HUES64 (cell line): ENCODE measurements at regions not wholly inside any gene's neighbourhood (a gene's known extent, or its start where the extent isn't known, plus 50 kb on each side); places are given as distances from the start of the nearest gene placed in this dataset.

Experiments
- H3K27ac ChIP-seq: 2 replicates; pipeline ENCODE4 v1.7.0; 2013; ENCODE audit warnings: low read depth, low read length, inconsistent platforms
- H3K27me3 ChIP-seq: 2 replicates; pipeline ENCODE4 v1.6.1; 2013; ENCODE audit warnings: mild to moderate bottlenecking, low read length; ENCODE audit not compliant: insufficient read depth
- H3K36me3 ChIP-seq: 2 replicates; pipeline ENCODE4 v1.6.1; 2013; ENCODE audit warnings: mild to moderate bottlenecking, low read length; ENCODE audit not compliant: insufficient read depth
- H3K4me1 ChIP-seq: 2 replicates; pipeline ENCODE4 v1.6.1; 2013; ENCODE audit warnings: mild to moderate bottlenecking, low read length, moderate library complexity; ENCODE audit not compliant: insufficient read depth
- H3K4me3 ChIP-seq: 2 replicates; pipeline ENCODE4 v1.5.1; 2013; ENCODE audit warnings: mild to moderate bottlenecking, low read length, moderate library complexity
- H3K9ac ChIP-seq: 2 replicates; pipeline ENCODE4 v1.6.1; 2013; ENCODE audit warnings: mild to moderate bottlenecking, low read depth, low read length
- H3K9me3 ChIP-seq: 2 replicates; pipeline ENCODE4 v1.6.1; 2013; ENCODE audit warnings: low read depth, low read length; ENCODE audit not compliant: insufficient read depth
- WGBS: fragments of 150-250, 120-280 bp; methylation state at CpG from one replicate; pipeline ENCODE4 v1.1.7; 2013; ENCODE audit warnings: missing lambda C conversion rate; 5-methylcytosine and 5-hydroxymethylcytosine counted together

- H3K27me3 ChIP-seq: no peaks in the 10 kb centered on the region
- no peaks in the 10 kb centered on the region for H3K36me3 ChIP-seq
- H3K9ac ChIP-seq: no peak overlapping the region
- 91% methylated on average over 9 of the region's 9 CpGs for WGBS
- H3K4me1 ChIP-seq: no peaks in the 10 kb centered on the region
- no peak overlapping the region for H3K4me3 ChIP-seq
- H3K9me3 ChIP-seq: no peaks in the 10 kb centered on the region
- H3K27ac ChIP-seq: no peak overlapping the region
Observed at GRCh38 chr15:61798631-61799030, 261.6 kb downstream of the VPS13C start.

GRCh38 chr15:61796056-61796455, 264.2 kb downstream of the VPS13C start:
- Histone ChIP-seq H3K27me3 (no peaks in the 10 kb centered on the region), H3K4me1 (no peaks in the 10 kb centered on the region), H3K27ac (no peak overlapping the region), H3K4me3 (no peak overlapping the region), H3K36me3 (no peaks in the 10 kb centered on the region), H3K9me3 (no peaks in the 10 kb centered on the region), H3K9ac (no peak overlapping the region)
- WGBS: 95% methylated on average over 3 of the region's 3 CpGs

DNA sequence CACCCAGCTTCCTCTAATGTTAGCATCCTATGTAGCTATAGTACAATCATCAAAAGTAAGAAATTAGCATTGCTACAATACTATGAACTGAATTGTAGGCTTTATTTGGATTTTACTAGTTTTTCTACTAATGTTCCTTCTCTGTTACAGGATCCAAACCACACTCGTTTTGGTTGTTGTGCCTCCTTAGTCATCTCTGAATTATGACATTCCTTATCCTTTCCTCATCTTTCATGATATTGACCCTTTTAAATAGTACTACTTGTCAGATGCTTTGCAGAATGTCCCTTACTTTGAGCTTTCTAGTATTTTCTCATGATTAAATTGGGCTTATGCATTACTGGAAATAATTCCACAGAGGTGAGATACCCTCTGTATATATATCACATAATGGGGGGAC, 265.4 kb downstream of the VPS13C start:
- H3K9ac ChIP-seq: no peak overlapping the region
- 85% methylated on average over 1 of the region's 1 CpG for WGBS
- H3K27me3 ChIP-seq: no peaks in the 10 kb centered on the region
- H3K27ac ChIP-seq: no peak overlapping the region
- no peak overlapping the region for H3K4me3 ChIP-seq
- no peaks in the 10 kb centered on the region for H3K36me3 ChIP-seq
- no peaks in the 10 kb centered on the region for H3K9me3 ChIP-seq
- no peaks in the 10 kb centered on the region for H3K4me1 ChIP-seq

GRCh38 chr15:61794276-61794675, 266.0 kb downstream of the VPS13C start:
- no peaks in the 10 kb centered on the region for H3K27me3 ChIP-seq
- no peak overlapping the region for H3K27ac ChIP-seq
- H3K4me3 ChIP-seq: no peak overlapping the region
- H3K9me3 ChIP-seq: no peaks in the 10 kb centered on the region
- WGBS: 80% methylated on average over 1 of the region's 1 CpG
- no peaks in the 10 kb centered on the region for H3K36me3 ChIP-seq
- H3K4me1 ChIP-seq: no peaks in the 10 kb centered on the region
- no peak overlapping the region for H3K9ac ChIP-seq

DNA sequence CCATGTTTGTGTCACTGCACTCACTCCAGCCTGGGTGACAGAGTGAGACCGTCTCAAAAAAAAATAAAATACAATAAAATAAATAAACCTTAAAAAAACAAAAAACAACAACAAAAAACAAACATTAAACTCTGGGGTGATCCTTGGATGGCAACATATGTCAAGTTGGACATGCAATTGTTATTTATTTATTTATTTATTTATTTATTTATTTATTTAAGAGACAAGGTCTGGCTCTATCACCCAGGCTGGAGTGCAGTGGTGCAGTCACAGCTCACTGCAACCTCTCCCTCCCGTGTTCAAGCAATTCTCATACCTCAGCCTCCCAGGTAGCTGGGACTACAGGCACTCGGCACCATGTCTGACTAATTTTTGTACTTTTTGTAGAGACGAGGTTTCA, 275.5 kb downstream of the VPS13C start:
- H3K9me3 ChIP-seq: no peaks in the 10 kb centered on the region
- no peaks in the 10 kb centered on the region for H3K4me1 ChIP-seq
- 92% methylated on average over 4 of the region's 4 CpGs for WGBS
- no peak overlapping the region for H3K4me3 ChIP-seq
- no peak overlapping the region for H3K27ac ChIP-seq
- H3K36me3 ChIP-seq: no peaks in the 10 kb centered on the region
- no peak overlapping the region for H3K9ac ChIP-seq
- H3K27me3 ChIP-seq: no peaks in the 10 kb centered on the region

- Histone ChIP-seq H3K27ac (no peak overlapping the region), H3K4me1 (no peaks in the 10 kb centered on the region), H3K4me3 (no peak overlapping the region), H3K9ac (no peak overlapping the region), H3K9me3 (no peaks in the 10 kb centered on the region), H3K36me3 (no peaks in the 10 kb centered on the region), H3K27me3 (no peaks in the 10 kb centered on the region)
- WGBS: 90% methylated on average over 8 of the region's 8 CpGs
Observed at GRCh38 chr15:61780278-61780980, 279.8 kb downstream of the VPS13C start.

GRCh38 chr15:61777689-61778088, 282.6 kb downstream of the VPS13C start:
- H3K9me3 ChIP-seq: no peaks in the 10 kb centered on the region
- no peak overlapping the region for H3K27ac ChIP-seq
- H3K4me3 ChIP-seq: no peak overlapping the region
- no peaks in the 10 kb centered on the region for H3K36me3 ChIP-seq
- H3K9ac ChIP-seq: no peak overlapping the region
- 87% methylated on average over 4 of the region's 4 CpGs for WGBS
- no peaks in the 10 kb centered on the region for H3K27me3 ChIP-seq
- H3K4me1 ChIP-seq: no peaks in the 10 kb centered on the region

DNA sequence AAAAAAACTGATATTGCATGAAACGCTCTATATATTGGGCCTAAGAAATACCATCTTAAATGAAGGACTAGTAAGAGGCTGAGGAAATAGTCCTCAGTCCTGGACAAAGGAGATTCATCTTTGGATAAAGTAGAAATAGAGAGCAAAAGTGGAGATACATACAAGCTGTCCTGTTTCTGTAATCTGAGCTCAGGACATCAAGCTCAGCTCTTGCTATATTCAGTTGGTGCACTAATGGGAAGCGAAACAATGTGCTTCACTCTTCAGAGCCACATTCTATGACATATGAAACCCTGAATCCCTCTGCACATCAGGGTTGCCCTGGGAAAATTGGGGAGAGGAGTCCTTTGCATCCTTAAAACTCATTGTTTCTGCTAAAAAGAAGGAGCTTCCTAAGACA, 290.7 kb downstream of the VPS13C start:
- Histone ChIP-seq H3K9me3 (no peaks in the 10 kb centered on the region), H3K27ac (no peak overlapping the region), H3K9ac (no peak overlapping the region), H3K4me3 (no peak overlapping the region), H3K36me3 (no peaks in the 10 kb centered on the region), H3K4me1 (peaks cover 10% of the 10 kb centered on the region), H3K27me3 (no peaks in the 10 kb centered on the region)
- WGBS: 96% methylated on average over 2 of the region's 2 CpGs

GRCh38 chr15:61768131-61768530, 292.1 kb downstream of the VPS13C start:
- Histone ChIP-seq H3K36me3 (no peaks in the 10 kb centered on the region), H3K4me1 (peaks cover 15% of the 10 kb centered on the region), H3K9me3 (no peaks in the 10 kb centered on the region), H3K4me3 (no peak overlapping the region), H3K9ac (no peak overlapping the region), H3K27ac (no peak overlapping the region), H3K27me3 (no peaks in the 10 kb centered on the region)
- 100% methylated on average over 1 of the region's 2 CpGs for WGBS

GRCh38 chr15:61764981-61765380, 295.3 kb downstream of the VPS13C start:
- Histone ChIP-seq H3K4me1 (peaks cover 15% of the 10 kb centered on the region), H3K9me3 (no peaks in the 10 kb centered on the region), H3K4me3 (no peak overlapping the region), H3K27ac (no peak overlapping the region), H3K36me3 (no peaks in the 10 kb centered on the region), H3K9ac (no peak overlapping the region), H3K27me3 (no peaks in the 10 kb centered on the region)
- 85% methylated on average over 6 of the region's 6 CpGs for WGBS

DNA sequence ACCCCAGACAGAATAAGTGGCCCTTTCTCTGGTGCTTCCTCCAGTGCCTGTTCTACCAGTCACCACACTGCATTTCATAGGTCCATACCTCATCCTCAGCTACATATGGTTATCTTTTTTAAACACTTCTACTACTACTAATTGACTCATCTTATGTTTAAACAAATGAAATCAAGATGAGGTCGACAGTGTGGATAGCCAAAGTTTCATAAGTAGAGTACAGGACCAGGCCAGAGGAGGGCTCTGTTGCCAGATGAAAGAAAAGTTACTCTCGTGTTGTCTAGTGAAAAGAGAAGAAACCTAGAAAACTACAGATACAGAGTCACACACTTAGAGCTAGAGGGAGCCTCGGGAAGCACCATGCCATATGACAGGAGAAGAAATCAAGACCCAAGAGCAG, 296.1 kb downstream of the VPS13C start:
- H3K27ac ChIP-seq: no peak overlapping the region
- peaks cover 15% of the 10 kb centered on the region for H3K4me1 ChIP-seq
- H3K27me3 ChIP-seq: no peaks in the 10 kb centered on the region
- WGBS: 88% methylated on average over 3 of the region's 3 CpGs
- no peak overlapping the region for H3K4me3 ChIP-seq
- H3K36me3 ChIP-seq: no peaks in the 10 kb centered on the region
- no peak overlapping the region for H3K9ac ChIP-seq
- no peaks in the 10 kb centered on the region for H3K9me3 ChIP-seq

DNA sequence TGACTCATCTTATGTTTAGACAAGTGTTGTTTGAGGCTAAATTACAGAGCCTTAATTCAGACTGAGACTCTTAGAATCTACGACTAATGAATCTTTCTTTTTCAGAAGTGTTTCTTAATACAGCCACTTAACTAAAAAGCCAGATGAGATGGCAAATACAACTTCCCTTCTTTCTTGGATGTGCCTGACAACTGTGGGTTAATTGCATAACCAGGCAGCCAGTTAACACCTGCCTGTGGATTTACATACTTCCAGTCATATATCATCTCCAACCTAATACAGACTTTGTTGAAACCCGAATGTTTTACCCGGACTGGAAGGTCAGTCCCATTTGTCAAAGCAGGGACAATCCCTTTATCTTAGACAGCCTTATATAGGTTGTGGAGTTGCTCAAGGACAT, 297.6 kb downstream of the VPS13C start:
- Histone ChIP-seq H3K9me3 (no peaks in the 10 kb centered on the region), H3K4me3 (no peak overlapping the region), H3K36me3 (no peaks in the 10 kb centered on the region), H3K27ac (no peak overlapping the region), H3K4me1 (peaks cover 15% of the 10 kb centered on the region), H3K9ac (no peak overlapping the region), H3K27me3 (no peaks in the 10 kb centered on the region)
- WGBS: 92% methylated on average over 3 of the region's 3 CpGs
